ENCODE measurements at regions not wholly inside any gene's neighbourhood (a gene's known extent, or its start where the extent isn't known, plus 50 kb on each side); places are given as distances from the start of the nearest gene placed in this dataset.

DNA sequence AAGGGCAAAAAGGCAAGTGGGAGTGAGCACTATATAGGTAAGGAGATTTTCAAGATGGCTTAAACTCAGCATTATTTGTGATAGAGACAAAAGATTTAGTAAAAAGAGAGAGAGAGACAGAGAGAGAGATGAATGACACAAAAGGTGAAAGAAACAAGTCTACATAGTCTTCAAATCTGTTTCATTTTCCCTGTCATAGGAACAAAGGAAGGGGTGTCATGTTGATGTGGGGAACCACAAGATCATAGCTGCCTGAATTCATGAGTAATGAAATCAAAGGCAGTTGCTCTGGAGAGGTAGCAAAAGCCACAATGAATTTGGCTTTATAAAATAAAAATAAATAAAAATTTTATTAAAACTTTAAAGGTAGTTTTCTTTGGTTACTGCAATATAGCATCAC, 67.2 kb upstream of the PHIP start:
- TF ChIP-seq, protein P1, sequence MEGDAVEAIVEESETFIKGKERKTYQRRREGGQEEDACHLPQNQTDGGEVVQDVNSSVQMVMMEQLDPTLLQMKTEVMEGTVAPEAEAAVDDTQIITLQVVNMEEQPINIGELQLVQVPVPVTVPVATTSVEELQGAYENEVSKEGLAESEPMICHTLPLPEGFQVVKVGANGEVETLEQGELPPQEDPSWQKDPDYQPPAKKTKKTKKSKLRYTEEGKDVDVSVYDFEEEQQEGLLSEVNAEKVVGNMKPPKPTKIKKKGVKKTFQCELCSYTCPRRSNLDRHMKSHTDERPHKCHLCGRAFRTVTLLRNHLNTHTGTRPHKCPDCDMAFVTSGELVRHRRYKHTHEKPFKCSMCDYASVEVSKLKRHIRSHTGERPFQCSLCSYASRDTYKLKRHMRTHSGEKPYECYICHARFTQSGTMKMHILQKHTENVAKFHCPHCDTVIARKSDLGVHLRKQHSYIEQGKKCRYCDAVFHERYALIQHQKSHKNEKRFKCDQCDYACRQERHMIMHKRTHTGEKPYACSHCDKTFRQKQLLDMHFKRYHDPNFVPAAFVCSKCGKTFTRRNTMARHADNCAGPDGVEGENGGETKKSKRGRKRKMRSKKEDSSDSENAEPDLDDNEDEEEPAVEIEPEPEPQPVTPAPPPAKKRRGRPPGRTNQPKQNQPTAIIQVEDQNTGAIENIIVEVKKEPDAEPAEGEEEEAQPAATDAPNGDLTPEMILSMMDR (conservative IDR thresholded peaks at IDR 0.05 in 1 of 2, IDR thresholded peaks at IDR 0.05 in 1 of 2; ENCODE audit: low read depth in 1 of 2, low read length in 2 of 2) = no peak
- no peak for TF ChIP-seq EZH2 (IDR thresholded peaks at IDR 0.05; ENCODE audit: low read length, missing control alignments)

Data from fibroblast of lung (primary cell).